HL-60 (cell line): ENCODE measurements at regions not wholly inside any gene's neighbourhood (a gene's known extent, or its start where the extent isn't known, plus 50 kb on each side); places are given as distances from the start of the nearest gene placed in this dataset.

Experiments
- DNase-seq, 2 experiments: peaks; one replicate each; pipeline ENCODE4 v3.0.0-alpha.2; 2010 to 2020; ENCODE audit warnings: low read depth in 1 of 2, low spot score in 1 of 2
- H3K27ac ChIP-seq: fragments of 250-450 bp; sonication (Bioruptor Pico); replicated peaks from 2 replicates; pipeline ENCODE4 v1.5.1; 2020; ENCODE audit warnings: mild to moderate bottlenecking, moderate library complexity
- H3K27me3 ChIP-seq: fragments of 250-450 bp; sonication (Bioruptor Pico); 2 replicates; pipeline ENCODE4 v1.5.1; 2021; ENCODE audit warnings: mild to moderate bottlenecking, moderate library complexity; ENCODE audit not compliant: insufficient read depth, poor library complexity, severe bottlenecking
- H3K4me3 ChIP-seq: replicated peaks from 2 replicates; pipeline ENCODE4 v1.5.1; 2011; ENCODE audit warnings: mild to moderate bottlenecking, control low read depth, low read length; ENCODE audit not compliant: insufficient read depth
- CTCF ChIP-seq: IDR thresholded peaks from one replicate; pipeline ENCODE4 v1.5.1; 2011; ENCODE audit warnings: low read length, control low read depth, inconsistent platforms; ENCODE audit not compliant: insufficient read depth
- GABPA ChIP-seq: IDR thresholded peaks from 2 replicates; pipeline ENCODE4 v1.6.1; 2012; ENCODE audit warnings: low read depth
- POLR2AphosphoS5 ChIP-seq: IDR thresholded peaks from 2 replicates; pipeline ENCODE4 v1.6.1; 2012; ENCODE audit warnings: low read depth
- REST ChIP-seq: IDR thresholded peaks from 2 replicates; pipeline ENCODE4 v1.6.1; 2012; ENCODE audit warnings: low read depth; ENCODE audit not compliant: insufficient replicate concordance
- SPI1 ChIP-seq: IDR thresholded peaks from 2 replicates; pipeline ENCODE4 v1.6.1; 2012; ENCODE audit warnings: low read depth, mild to moderate bottlenecking, borderline replicate concordance

- TF ChIP-seq POLR2AphosphoS5 (no peak), SPI1 (no peak)
- no peak overlapping the region for H3K27ac ChIP-seq
- no peaks in the 10 kb centered on the region for H3K27me3 ChIP-seq
- no peak for DNase-seq
- no peak overlapping the region for H3K4me3 ChIP-seq
Measured at GRCh38 chr21:22544747-22545146, 1546.5 kb downstream of the NCAM2 start.

DNA sequence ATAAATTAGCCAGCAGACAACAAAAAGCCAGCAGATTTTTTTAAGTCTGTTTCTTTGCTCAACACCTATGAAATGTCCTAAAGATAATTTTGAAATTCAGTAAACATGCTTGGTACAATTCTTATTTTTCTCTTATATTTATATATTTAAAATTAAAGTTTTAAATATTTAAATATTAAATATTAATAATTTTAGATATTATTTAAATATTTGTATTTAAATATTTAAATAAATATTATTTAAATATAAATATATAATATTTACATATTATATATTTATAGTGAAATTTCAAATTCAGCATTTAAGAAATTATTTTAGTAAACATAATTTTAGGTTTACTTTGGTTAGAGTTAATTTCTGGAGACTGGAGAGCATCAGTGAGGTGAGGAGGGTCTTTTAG is 1554.2 kb downstream of the NCAM2 start:
- no peak for DNase-seq
- Histone ChIP-seq H3K27me3 (no peaks in the 10 kb centered on the region), H3K4me3 (no peak overlapping the region), H3K27ac (no peak overlapping the region)
- no peak for TF ChIP-seq SPI1

GRCh38 chr21:22554690-22555316 is 1556.6 kb downstream of the NCAM2 start:
- Histone ChIP-seq H3K4me3 (no peak overlapping the region), H3K27me3 (no peaks in the 10 kb centered on the region), H3K27ac (no peak overlapping the region)
- TF ChIP-seq POLR2AphosphoS5 (no peak), CTCF (no peak), SPI1 (no peak), GABPA (no peak), REST (no peak)
- no peak for DNase-seq

- Histone ChIP-seq H3K27me3 (no peaks in the 10 kb centered on the region), H3K4me3 (no peak overlapping the region), H3K27ac (no peak overlapping the region)
- no peak for DNase-seq
- no peak for TF ChIP-seq GABPA
Measured at GRCh38 chr21:22556829-22557228, 1558.6 kb downstream of the NCAM2 start.

DNA sequence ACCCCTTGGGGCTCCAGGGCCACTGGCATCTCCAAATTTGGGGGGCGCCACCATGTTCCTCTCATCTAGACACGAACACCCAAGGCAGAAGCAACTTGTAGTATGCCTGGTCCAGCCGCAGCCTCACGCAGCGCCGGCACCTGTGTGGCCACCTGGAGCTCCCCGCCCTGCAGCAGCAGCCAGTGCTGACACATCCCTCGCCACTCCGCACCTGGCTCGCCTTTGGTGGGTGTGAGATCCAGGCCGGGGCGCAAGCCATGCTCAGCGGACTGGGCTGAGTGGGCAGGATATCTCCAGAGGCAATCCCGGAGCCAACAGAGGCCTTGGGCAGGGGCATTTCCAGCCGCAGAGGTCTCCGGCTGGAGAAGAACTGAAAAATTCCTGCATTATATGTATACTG is 1563.7 kb downstream of the NCAM2 start:
- Histone ChIP-seq H3K4me3 (no peak overlapping the region), H3K27me3 (no peaks in the 10 kb centered on the region), H3K27ac (no peak overlapping the region)
- no peak for DNase-seq
- no peak for TF ChIP-seq GABPA
- no peak for TF ChIP-seq REST
- no peak for TF ChIP-seq POLR2AphosphoS5
- no peak for TF ChIP-seq CTCF
- no peak for TF ChIP-seq SPI1
